Gastroesophageal sphincter (tissue), 3 donors: ENCODE measurements at regions not wholly inside any gene's neighbourhood (a gene's known extent, or its start where the extent isn't known, plus 50 kb on each side); places are given as distances from the start of the nearest gene placed in this dataset.

Source experiments
- EP300 ChIP-seq: sonication (generic); formaldehyde crosslinking; IDR thresholded peaks from one replicate; pipeline ENCODE4 v1.6.1; 2017; ENCODE audit warnings: antibody characterized with exemption, mild to moderate bottlenecking
- POLR2A ChIP-seq, 2 donors: fragments of 450-650 bp; IDR thresholded peaks; one replicate each; pipeline ENCODE4 v1.6.1; 2017; ENCODE audit warnings: antibody characterized with exemption in 2 of 2, mild to moderate bottlenecking in 2 of 2, moderate library complexity in 1 of 2
- TF ChIP-seq, protein P1 (sequence below), 4 experiments: fragments of 200-600 bp in 2 of 4; fragments of 450-650 bp in 2 of 4; sonication (generic) in 1 of 4; IDR thresholded peaks; one replicate each; pipeline ENCODE4 v1.5.1; 2017 to 2019; ENCODE audit warnings: antibody characterized with exemption in 4 of 4, mild to moderate bottlenecking in 2 of 4, moderate library complexity in 2 of 4

DNA sequence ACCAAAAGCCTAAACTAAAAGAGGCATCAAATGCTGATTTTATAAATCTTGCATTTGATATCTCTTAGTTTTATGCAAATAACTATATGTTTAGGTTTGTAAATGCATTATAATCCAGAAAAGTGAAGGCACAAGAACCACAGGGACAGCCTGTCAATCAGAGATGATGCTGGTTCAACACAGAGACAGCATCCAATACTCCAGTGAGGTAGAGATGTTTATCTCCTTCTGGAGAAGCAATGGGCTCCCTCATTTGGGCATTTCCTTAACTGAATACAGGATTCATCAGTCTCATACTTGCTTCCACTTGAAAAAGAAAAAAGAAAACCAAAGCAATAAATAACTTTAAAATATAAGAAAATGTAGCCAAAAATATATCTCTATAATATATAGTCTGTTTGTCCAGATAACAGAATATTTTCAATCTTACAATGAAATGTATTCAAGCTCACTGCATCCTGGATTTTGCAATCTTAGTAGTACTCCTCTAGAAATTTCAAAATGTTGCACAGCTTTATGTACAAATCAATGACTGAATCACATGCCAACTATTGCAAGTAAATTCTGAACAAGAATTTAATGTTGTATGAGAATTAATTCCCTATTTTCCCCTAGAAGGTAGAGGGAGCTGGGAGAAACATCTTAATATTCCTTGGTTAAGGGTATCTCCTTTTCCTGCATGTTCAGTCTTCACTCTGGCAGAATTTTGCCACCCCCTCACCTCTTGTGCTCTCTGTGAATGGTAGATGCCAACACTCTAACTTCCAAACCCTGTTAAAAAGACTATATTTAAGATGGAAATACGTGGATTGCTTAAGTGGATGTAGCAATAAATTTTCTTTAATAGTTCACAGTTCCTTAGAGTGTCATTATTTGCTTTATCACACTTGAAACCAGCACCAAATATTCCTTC is 191.1 kb upstream of the GAS1 start:
- TF ChIP-seq POLR2A (IDR thresholded peaks at IDR 0.05), result no peak
- no peak for TF ChIP-seq EP300
- TF ChIP-seq, protein P1, sequence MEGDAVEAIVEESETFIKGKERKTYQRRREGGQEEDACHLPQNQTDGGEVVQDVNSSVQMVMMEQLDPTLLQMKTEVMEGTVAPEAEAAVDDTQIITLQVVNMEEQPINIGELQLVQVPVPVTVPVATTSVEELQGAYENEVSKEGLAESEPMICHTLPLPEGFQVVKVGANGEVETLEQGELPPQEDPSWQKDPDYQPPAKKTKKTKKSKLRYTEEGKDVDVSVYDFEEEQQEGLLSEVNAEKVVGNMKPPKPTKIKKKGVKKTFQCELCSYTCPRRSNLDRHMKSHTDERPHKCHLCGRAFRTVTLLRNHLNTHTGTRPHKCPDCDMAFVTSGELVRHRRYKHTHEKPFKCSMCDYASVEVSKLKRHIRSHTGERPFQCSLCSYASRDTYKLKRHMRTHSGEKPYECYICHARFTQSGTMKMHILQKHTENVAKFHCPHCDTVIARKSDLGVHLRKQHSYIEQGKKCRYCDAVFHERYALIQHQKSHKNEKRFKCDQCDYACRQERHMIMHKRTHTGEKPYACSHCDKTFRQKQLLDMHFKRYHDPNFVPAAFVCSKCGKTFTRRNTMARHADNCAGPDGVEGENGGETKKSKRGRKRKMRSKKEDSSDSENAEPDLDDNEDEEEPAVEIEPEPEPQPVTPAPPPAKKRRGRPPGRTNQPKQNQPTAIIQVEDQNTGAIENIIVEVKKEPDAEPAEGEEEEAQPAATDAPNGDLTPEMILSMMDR (IDR thresholded peaks at IDR 0.05), result no peak
